ENCODE measurements at regions not wholly inside any gene's neighbourhood (a gene's known extent, or its start where the extent isn't known, plus 50 kb on each side); places are given as distances from the start of the nearest gene placed in this dataset.

DNA sequence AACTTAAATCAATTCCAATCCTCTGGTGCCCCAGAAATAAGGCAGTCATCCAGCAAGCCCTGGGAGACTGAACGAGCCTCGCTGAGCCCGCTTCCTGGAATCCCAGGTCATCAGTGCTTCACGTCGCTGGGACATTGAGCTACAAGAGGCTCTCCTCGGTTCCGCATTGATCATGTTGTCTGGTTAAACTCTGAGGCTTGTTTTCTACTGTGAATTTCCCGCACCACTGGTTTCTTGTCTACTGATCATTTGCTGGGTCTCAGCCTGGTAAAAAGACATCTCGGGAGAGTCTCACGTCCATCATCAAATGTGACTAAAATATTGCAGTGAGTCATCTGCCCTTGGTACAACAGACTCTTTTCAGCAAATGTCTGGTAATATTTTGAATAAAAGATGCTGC is 569.2 kb downstream of the QKI start:
- no peak for TF ChIP-seq ILF3 (IDR thresholded peaks at IDR 0.05; ENCODE audit: borderline replicate concordance)
- TF ChIP-seq JUN (IDR thresholded peaks at IDR 0.05; ENCODE audit: borderline replicate concordance, low read depth, low read length) = no peak
- TF ChIP-seq JUN (CRISPR knock-in tag; IDR thresholded peaks at IDR 0.05; ENCODE audit: borderline replicate concordance) = no peak
- TF ChIP-seq CXXC5 (CRISPR knock-in tag; IDR thresholded peaks at IDR 0.05) = no peak
- TF ChIP-seq, protein P1, sequence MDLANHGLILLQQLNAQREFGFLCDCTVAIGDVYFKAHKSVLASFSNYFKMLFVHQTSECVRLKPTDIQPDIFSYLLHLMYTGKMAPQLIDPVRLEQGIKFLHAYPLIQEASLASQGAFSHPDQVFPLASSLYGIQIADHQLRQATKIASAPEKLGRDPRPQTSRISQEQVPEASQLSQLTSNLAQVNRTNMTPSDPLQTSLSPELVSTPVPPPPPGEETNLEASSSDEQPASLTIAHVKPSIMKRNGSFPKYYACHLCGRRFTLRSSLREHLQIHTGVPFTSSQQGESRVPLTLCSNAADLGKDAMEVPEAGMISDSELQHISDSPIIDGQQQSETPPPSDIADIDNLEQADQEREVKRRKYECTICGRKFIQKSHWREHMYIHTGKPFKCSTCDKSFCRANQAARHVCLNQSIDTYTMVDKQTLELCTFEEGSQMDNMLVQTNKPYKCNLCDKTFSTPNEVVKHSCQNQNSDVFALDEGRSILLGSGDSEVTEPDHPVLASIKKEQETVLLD (IDR thresholded peaks at IDR 0.05) = no peak
- TF ChIP-seq NFYB (IDR thresholded peaks at IDR 0.05; ENCODE audit: extremely low read depth, insufficient read length) = no peak
- TF ChIP-seq ZBTB34 (CRISPR knock-in tag; IDR thresholded peaks at IDR 0.05) = no peak
- TF ChIP-seq EGR1 (conservative IDR thresholded peaks at IDR 0.05) = no peak

All from K562 (cell line).